Activated CD4-positive, CD25-positive, alpha-beta regulatory T cell treated with anti-CD3 and anti-CD28 coated beads, Interleukin-2, amount 50 U/mL, for 24 hours (primary cell): ENCODE measurements at regions not wholly inside any gene's neighbourhood (a gene's known extent, or its start where the extent isn't known, plus 50 kb on each side); places are given as distances from the start of the nearest gene placed in this dataset.
"Not testable (repeated sequence)": the region's sequence is repeated elsewhere in the genome, so short reads cannot be mapped to it uniquely, and the experiment has no call there.

Experiments
- ATAC-seq, 2 donors: fragments of 150-1000 bp; cut with Tn5 transposase; one replicate each; pipeline ENCODE4 v1.10.0; 2021; ENCODE audit warnings: mild to moderate bottlenecking in 1 of 2, moderate library complexity in 1 of 2

GRCh38 chrX:125202591-125203248, 117.0 kb upstream of the TEX13C start:
- ATAC-seq: no peak

DNA sequence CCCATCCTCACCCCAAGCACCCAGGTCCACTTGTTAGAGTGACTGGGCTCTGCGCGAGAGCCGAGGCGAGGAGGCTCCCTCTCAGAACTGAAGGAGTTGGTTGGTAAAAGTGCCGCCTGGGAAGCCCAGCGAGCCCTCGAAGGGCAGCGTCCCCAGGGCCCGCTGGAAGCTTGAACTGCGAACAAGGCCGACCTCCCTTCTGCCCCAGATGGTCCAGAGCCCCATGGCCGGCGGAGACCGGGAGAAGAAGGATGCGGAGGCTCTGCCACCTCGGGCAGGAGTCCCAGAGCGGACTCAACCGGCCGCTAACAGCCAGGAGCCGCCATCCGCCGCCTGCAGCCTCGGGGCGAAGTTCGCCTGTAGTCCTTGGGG, 116.3 kb upstream of the TEX13C start:
- ATAC-seq: no peak

DNA sequence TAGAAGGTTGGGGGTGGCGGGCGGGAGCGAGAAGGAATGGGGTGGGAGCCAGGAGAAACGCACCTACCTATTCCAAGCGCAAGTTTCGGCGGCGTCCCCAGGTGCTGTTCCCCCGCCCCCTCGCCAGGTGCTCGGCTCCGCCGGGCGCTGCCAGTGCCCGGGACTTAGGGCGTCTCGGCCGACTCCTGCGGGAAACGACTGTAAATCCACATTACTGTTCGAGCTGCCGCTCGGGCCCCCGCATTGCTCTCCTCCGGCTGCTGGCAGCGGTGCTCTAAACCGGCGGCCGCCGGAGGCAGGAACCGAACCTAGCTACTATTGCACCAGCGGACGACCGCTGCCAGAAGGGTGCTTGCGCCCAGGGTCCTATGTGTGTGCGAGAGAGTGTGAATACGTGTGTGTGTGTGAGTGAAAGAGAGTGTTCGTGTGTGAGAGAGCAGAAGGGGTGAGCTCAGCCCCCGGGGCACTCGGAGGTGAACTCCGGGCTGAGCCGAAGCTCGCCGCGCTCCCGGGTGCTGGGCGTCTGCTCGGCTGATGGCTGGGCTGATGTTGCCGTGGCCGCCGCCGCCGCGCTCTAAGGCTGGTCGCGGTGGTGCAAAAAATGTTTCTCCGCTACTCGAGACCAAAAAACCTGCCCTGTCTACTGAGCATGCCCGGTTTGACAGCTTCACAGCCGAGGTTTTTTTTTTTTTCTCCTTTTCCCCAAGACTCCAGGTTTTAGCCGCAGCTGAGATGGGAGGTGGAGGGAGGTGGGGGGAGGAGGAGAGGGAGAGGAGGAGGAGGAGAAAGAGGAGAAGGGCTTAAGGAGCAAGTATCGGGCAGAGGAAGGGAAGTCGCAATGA, 115.7 kb upstream of the TEX13C start:
- ATAC-seq: peak in 1 of 2 donors; percentile 38

- no peak for ATAC-seq
Measured at GRCh38 chrX:125204681-125205132, 115.0 kb upstream of the TEX13C start.

GRCh38 chrX:125205133-125205917, 114.3 kb upstream of the TEX13C start:
- no peak for ATAC-seq

DNA sequence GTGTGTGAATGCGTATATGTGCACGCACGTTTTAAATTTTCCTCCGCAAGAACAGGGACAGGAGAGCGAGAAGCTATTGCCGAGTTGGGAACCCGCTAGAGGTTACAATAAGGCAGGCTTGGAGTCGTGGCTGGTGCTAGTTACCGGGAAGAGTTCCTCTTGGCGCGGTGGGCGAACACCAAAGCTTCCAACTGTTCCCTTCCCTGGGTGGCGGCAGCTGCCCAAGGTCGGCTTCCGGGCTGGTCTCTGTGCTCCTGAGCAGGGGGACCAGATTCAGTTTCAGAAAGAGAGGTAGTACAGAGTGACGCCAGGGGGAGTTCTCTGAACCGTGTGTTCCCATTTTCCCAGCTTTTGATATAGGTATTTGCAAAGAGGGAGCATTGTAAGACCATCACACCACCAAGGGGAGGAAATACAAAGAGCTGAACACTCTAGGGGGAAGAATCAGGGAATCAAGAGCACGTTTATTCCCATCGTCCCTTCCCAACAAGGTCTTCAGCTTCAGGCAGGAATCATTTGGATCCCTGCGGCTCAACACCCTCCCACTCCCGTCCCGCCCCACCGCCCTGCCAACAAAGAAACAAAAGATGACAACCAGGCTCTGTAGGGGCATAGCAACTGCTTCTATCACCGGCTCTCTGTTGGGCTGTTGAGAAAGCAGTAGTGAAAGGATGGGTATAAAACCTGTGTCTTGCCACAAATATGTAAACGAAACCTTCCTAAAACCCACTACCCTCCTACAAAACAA, 113.6 kb upstream of the TEX13C start:
- ATAC-seq: no peak

DNA sequence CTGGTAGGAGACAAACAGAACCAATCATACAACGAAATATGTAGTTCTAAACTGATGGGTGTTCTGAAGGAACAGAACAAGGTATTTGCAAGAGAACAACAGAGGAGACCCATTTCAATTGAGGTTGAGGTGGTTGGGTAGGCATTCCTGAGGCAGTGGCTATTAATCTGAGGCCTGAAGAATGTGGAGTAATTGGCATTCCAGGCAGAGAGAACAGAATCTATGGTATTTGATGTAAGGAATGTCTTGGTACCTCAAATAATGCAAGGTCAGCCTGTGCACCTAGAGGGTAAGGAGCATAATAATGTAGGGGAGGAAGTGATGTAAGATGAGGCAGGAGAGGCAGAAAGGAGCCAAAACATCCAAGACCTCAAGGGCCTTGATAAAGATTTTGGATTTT, 109.5 kb upstream of the TEX13C start:
- ATAC-seq: no peak

- no peak for ATAC-seq
Measured at GRCh38 chrX:125219852-125220251, 99.8 kb upstream of the TEX13C start.

DNA sequence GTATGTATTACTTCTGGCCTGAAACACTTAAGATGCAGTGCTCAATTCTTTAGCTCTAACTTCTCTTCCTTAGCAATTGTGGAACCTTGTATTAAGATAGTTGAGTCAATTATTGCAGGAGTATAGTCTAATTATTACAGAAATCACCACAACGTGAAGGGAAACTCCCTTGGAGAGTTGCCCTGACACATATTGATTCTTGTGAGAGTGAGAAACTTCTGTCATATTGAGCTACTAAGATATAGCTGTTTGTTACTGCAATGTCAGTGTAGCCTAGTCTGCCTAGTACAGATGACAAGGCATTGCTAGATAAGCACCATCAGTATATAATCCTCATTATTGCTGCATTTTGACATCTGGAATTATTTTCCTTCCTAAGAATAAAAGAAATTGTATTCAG, 82.7 kb upstream of the TEX13C start:
- ATAC-seq: peak; percentile 41 to 58

- ATAC-seq: no peak
Measured at GRCh38 chrX:125248931-125249330, 70.7 kb upstream of the TEX13C start.

DNA sequence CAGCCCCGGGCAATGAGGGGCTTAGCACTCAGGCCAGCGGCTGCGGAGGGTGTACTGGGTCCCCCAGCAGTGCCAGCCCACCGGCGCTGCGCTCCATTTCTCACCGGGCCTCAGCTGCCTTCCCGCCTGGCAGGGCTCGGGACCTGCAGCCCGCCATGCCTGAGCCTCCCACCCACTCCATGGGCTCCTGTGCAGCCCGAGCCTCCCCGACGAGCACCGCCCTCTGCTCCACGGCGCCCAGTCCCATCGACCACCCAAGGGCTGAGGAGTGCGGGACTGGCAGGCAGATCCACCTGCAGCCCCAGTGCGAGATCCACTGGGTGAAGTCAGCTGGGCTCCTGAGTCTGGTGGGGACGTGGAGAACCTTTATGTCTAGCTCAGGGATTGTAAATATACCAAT, 63.9 kb upstream of the TEX13C start:
- not testable (repeated sequence) for ATAC-seq

- ATAC-seq: no peak
Measured at GRCh38 chrX:125262836-125263235, 56.8 kb upstream of the TEX13C start.

GRCh38 chrX:125266153-125266660, 53.5 kb upstream of the TEX13C start:
- ATAC-seq: no peak
